ENCODE measurements at regions not wholly inside any gene's neighbourhood (a gene's known extent, or its start where the extent isn't known, plus 50 kb on each side); places are given as distances from the start of the nearest gene placed in this dataset.

DNA sequence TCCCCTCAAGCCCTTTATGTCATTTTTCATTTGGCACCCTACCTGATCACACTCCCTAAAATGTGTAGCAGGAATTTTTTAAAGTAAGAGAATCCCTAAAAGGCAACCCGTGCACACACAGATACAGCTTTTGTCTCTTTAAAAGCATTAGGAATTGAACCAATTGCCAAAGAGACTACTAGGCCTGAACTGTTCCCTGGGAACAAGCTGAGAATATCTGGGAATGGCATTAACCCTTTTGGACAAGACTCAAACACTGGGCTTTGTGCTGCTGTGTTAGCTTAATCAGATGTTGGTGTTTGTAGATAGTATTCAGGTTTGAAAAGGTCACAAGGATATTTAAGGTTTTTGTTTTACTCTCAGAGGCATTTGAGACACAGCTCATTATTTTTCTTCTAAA lies 414.4 kb upstream of the PDZRN3 start:
- ChIA-PET CTCF (no interaction called here), POLR2A (no interaction called here)
- H3K4me3 ChIP-seq (ENCODE audit: low read depth, low read length) = no peak overlapping the region

DNA sequence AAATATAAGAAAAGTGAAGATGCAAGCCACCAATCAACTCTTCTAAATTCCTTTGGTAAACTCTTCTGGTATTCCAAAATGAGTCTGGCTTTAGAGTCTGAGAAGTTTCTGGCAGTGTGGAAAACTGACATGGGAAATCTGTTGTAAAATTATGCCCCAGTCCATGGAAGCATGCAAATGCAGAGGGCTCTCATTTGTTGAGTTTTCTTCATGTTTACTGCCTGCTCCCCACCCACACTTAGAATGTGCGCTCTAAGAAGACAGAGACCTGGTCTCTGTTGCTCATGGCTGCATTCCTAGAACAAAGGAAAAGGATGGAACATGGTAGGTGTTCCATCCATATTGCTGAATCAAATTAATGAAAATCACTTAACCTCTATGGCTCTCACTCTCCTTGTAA lies 411.8 kb upstream of the PDZRN3 start:
- ChIA-PET CTCF (no interaction called here), POLR2A (no interaction called here)
- H3K4me3 ChIP-seq (ENCODE audit: low read depth, low read length) = no peak overlapping the region

More for the DNA sequence above, 414.4 kb upstream of the PDZRN3 start:
- TF ChIP-seq, protein P1, sequence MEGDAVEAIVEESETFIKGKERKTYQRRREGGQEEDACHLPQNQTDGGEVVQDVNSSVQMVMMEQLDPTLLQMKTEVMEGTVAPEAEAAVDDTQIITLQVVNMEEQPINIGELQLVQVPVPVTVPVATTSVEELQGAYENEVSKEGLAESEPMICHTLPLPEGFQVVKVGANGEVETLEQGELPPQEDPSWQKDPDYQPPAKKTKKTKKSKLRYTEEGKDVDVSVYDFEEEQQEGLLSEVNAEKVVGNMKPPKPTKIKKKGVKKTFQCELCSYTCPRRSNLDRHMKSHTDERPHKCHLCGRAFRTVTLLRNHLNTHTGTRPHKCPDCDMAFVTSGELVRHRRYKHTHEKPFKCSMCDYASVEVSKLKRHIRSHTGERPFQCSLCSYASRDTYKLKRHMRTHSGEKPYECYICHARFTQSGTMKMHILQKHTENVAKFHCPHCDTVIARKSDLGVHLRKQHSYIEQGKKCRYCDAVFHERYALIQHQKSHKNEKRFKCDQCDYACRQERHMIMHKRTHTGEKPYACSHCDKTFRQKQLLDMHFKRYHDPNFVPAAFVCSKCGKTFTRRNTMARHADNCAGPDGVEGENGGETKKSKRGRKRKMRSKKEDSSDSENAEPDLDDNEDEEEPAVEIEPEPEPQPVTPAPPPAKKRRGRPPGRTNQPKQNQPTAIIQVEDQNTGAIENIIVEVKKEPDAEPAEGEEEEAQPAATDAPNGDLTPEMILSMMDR (IDR thresholded peaks at IDR 0.05; ENCODE audit: insufficient read depth, low read length, missing control alignments) = no peak
- no peak for DNase-seq (ENCODE audit: low read depth, low spot score)

DNA sequence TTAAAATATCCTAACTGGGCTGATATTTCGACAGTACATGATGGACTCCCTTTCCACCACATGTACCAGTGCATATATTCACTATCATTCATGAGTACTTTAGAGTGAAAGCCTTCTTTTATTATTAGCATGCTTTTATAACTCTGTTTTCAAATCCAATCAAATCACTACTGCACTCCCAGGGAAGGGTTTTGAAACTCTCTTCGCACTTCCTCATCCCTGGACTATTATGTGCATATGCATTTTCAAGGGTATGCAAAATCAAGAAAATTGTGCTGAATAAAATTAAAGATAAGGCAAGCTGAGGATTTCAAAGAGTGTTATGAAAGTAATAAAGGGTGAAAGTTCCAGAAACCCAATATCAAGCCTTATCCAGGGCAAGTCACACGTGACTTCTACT lies 411.4 kb upstream of the PDZRN3 start:
- TF ChIP-seq, protein P1 (IDR thresholded peaks at IDR 0.05; ENCODE audit: insufficient read depth, low read length, missing control alignments) = no peak
- CTCF ChIA-PET = no interaction called here
- H3K4me3 ChIP-seq (ENCODE audit: low read depth, low read length) = no peak overlapping the region
- no peak for DNase-seq (ENCODE audit: low read depth, low spot score)
- POLR2A ChIA-PET = no interaction called here

More for the DNA sequence above, 411.8 kb upstream of the PDZRN3 start:
- TF ChIP-seq, protein P1 (IDR thresholded peaks at IDR 0.05; ENCODE audit: insufficient read depth, low read length, missing control alignments) = no peak
- DNase-seq (ENCODE audit: low read depth, low spot score) = no peak

DNA sequence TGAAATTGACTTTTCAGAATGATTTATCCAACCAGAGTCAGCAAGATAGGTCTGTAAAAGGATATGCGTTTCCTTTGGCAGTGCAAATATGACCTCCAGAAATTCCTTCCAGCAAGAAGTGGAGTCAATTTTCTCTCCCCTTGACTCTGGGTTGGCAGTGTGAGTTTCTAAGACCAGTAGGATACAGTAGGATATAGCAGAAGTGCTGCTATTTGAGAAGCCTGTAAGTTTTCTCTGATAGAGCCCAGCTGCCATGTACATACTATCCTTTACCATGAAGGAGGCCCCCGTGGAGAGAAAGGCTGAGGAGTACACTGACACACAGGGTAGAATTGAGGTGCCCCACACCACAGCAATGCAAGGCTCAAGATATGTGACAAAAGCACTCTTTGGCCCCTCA lies 409.1 kb upstream of the PDZRN3 start:
- POLR2A ChIA-PET = no interaction called here
- no peak for DNase-seq (ENCODE audit: low read depth, low spot score)
- TF ChIP-seq, protein P1 (IDR thresholded peaks at IDR 0.05; ENCODE audit: insufficient read depth, low read length, missing control alignments) = no peak
- CTCF ChIA-PET = no interaction called here
- H3K4me3 ChIP-seq (ENCODE audit: low read depth, low read length) = no peak overlapping the region

DNA sequence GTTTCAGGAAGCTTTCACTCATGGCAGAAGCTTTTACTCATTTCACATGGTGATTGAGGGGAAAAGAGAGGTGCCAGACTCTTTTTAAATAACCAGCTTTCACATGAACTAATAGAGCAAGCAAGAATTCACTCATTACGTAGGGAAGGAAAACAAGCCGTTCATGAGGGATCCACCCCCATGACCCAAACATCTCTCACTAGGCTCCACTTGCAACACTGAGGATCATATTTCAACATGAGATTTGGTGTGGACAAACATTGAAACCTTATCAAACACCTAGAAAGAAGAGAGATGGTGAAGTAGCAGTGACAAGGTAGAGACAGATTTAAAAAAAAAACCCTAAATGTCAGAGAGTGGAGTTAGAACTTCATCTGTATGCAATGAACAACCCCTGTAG lies 408.6 kb upstream of the PDZRN3 start:
- POLR2A ChIA-PET = no interaction called here
- TF ChIP-seq, protein P1 (IDR thresholded peaks at IDR 0.05; ENCODE audit: insufficient read depth, low read length, missing control alignments) = no peak
- CTCF ChIA-PET = no interaction called here
- no peak overlapping the region for H3K4me3 ChIP-seq (ENCODE audit: low read depth, low read length)
- no peak for DNase-seq (ENCODE audit: low read depth, low spot score)

DNA sequence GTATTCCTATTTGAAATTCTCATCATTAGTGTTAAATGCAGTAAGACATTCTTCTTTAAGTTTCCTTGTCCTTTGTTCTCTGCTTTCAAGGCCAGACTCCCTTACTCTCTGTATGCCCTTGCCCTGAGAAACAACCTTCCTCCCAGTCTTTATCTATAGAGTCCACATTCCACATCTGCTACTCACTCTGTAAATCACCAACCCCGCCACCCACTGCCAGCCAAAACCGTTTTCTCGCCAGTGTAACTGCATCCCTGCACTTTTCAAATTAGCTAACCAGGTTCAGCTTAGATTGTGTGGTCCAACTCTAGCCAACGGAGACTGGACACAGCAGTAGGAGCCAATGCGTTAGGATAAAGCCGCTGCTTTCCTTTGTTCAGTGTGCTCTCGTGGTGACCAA lies 402.4 kb upstream of the PDZRN3 start:
- no peak for DNase-seq (ENCODE audit: low read depth, low spot score)
- ChIA-PET CTCF (no interaction called here), POLR2A (no interaction called here)
- TF ChIP-seq, protein P1 (IDR thresholded peaks at IDR 0.05; ENCODE audit: insufficient read depth, low read length, missing control alignments) = no peak
- no peak overlapping the region for H3K4me3 ChIP-seq (ENCODE audit: low read depth, low read length)
